ENCODE measurements at regions not wholly inside any gene's neighbourhood (a gene's known extent, or its start where the extent isn't known, plus 50 kb on each side); places are given as distances from the start of the nearest gene placed in this dataset.

GRCh38 chr12:66059666-66060065 lies 70.9 kb downstream of the LLPH start:
- Histone ChIP-seq H2AFZ (ENCODE audit: low read length) (no peak overlapping the region), H3K4me1 (ENCODE audit: insufficient read depth, low read length) (peaks cover 12% of the 10 kb centered on the region), H3K27ac (ENCODE audit: low read depth, low read length) (no peak overlapping the region), H3K4me3 (ENCODE audit: insufficient read depth, low read length) (no peak overlapping the region), H3K9me3 (ENCODE audit: low read depth, low read length) (no peaks in the 10 kb centered on the region), H3K36me3 (ENCODE audit: insufficient read depth, low read length) (no peaks in the 10 kb centered on the region), H3K4me2 (ENCODE audit: insufficient read depth, low read length) (no peak overlapping the region), H4K20me1 (ENCODE audit: insufficient read depth, low read length) (no peaks in the 10 kb centered on the region), H3K79me2 (ENCODE audit: insufficient read depth, low read length) (no peaks in the 10 kb centered on the region), H3K27me3 (ENCODE audit: insufficient read depth, low read length) (no peaks in the 10 kb centered on the region)
- no peak for DNase-seq (ENCODE audit: insufficient read length, low spot score, missing footprints)
- TF ChIP-seq, protein P1, sequence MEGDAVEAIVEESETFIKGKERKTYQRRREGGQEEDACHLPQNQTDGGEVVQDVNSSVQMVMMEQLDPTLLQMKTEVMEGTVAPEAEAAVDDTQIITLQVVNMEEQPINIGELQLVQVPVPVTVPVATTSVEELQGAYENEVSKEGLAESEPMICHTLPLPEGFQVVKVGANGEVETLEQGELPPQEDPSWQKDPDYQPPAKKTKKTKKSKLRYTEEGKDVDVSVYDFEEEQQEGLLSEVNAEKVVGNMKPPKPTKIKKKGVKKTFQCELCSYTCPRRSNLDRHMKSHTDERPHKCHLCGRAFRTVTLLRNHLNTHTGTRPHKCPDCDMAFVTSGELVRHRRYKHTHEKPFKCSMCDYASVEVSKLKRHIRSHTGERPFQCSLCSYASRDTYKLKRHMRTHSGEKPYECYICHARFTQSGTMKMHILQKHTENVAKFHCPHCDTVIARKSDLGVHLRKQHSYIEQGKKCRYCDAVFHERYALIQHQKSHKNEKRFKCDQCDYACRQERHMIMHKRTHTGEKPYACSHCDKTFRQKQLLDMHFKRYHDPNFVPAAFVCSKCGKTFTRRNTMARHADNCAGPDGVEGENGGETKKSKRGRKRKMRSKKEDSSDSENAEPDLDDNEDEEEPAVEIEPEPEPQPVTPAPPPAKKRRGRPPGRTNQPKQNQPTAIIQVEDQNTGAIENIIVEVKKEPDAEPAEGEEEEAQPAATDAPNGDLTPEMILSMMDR (IDR thresholded peaks at IDR 0.05; ENCODE audit: extremely low read depth, low read depth, low read length) = no peak

GRCh38 chr12:66058554-66058953 lies 72.0 kb downstream of the LLPH start:
- TF ChIP-seq, protein P1 (IDR thresholded peaks at IDR 0.05; ENCODE audit: extremely low read depth, low read depth, low read length) = no peak
- no peaks in the 10 kb centered on the region for H3K27me3 ChIP-seq (ENCODE audit: insufficient read depth, low read length)
- H3K79me2 ChIP-seq (ENCODE audit: insufficient read depth, low read length) = no peaks in the 10 kb centered on the region
- no peak overlapping the region for H2AFZ ChIP-seq (ENCODE audit: low read length)
- H3K9me3 ChIP-seq (ENCODE audit: low read depth, low read length) = no peaks in the 10 kb centered on the region
- no peak for DNase-seq (ENCODE audit: insufficient read length, low spot score, missing footprints)
- no peaks in the 10 kb centered on the region for H3K36me3 ChIP-seq (ENCODE audit: insufficient read depth, low read length)
- H3K4me1 ChIP-seq (ENCODE audit: insufficient read depth, low read length) = peaks cover 7% of the 10 kb centered on the region
- H3K4me2 ChIP-seq (ENCODE audit: insufficient read depth, low read length) = no peak overlapping the region
- H3K4me3 ChIP-seq (ENCODE audit: insufficient read depth, low read length) = no peak overlapping the region
- no peaks in the 10 kb centered on the region for H4K20me1 ChIP-seq (ENCODE audit: insufficient read depth, low read length)
- H3K27ac ChIP-seq (ENCODE audit: low read depth, low read length) = no peak overlapping the region

GRCh38 chr12:66055837-66056319 lies 74.7 kb downstream of the LLPH start:
- Histone ChIP-seq H3K79me2 (ENCODE audit: insufficient read depth, low read length) (no peaks in the 10 kb centered on the region), H4K20me1 (ENCODE audit: insufficient read depth, low read length) (no peaks in the 10 kb centered on the region), H3K4me3 (ENCODE audit: insufficient read depth, low read length) (no peak overlapping the region), H3K27me3 (ENCODE audit: insufficient read depth, low read length) (no peaks in the 10 kb centered on the region), H3K4me1 (ENCODE audit: insufficient read depth, low read length) (no peaks in the 10 kb centered on the region), H3K9me3 (ENCODE audit: low read depth, low read length) (no peaks in the 10 kb centered on the region), H3K36me3 (ENCODE audit: insufficient read depth, low read length) (no peaks in the 10 kb centered on the region), H3K27ac (ENCODE audit: low read depth, low read length) (no peak overlapping the region), H3K4me2 (ENCODE audit: insufficient read depth, low read length) (no peak overlapping the region), H2AFZ (ENCODE audit: low read length) (peak overlapping the region; percentile 0)
- TF ChIP-seq, protein P1 (IDR thresholded peaks at IDR 0.05; ENCODE audit: extremely low read depth, low read depth, low read length) = no peak
- DNase-seq (ENCODE audit: insufficient read length, low spot score, missing footprints) = no peak

DNA sequence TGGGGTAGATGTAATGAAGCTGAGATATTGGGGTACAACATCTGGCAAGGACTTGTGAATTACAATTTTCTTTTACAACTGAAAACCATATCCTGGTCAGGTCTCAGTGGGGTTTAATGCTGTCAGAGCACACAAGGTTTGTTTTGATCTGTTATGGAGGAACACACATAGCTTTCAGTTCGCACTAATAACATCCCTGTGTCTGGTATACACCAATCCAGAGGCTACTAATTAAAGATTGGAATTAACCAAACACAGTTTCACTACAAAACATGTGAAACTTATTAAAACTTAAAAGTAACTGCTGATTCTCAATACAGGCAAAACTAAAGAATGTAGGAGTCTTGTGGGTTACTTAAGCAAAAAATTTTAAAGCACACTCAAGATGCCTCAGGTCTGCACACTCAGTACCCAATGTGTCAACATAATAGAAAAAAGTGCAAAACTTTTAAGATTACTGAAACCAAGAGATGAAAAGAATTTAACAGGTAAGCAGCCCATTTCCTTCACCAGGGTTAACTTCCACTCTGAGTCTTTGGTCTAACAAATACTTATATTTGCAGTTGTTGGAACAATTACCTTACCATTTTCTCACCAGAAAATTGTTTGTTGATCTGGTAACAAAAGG lies 77.4 kb downstream of the LLPH start:
- H3K4me3 ChIP-seq (ENCODE audit: insufficient read depth, low read length) = no peak overlapping the region
- H3K27ac ChIP-seq (ENCODE audit: low read depth, low read length) = no peak overlapping the region
- no peaks in the 10 kb centered on the region for H4K20me1 ChIP-seq (ENCODE audit: insufficient read depth, low read length)
- H3K4me2 ChIP-seq (ENCODE audit: insufficient read depth, low read length) = no peak overlapping the region
- no peak for DNase-seq (ENCODE audit: insufficient read length, low spot score, missing footprints)
- H2AFZ ChIP-seq (ENCODE audit: low read length) = no peak overlapping the region
- peaks cover 5% of the 10 kb centered on the region for H3K4me1 ChIP-seq (ENCODE audit: insufficient read depth, low read length)
- no peaks in the 10 kb centered on the region for H3K9me3 ChIP-seq (ENCODE audit: low read depth, low read length)
- H3K36me3 ChIP-seq (ENCODE audit: insufficient read depth, low read length) = no peaks in the 10 kb centered on the region
- TF ChIP-seq, protein P1 (IDR thresholded peaks at IDR 0.05; ENCODE audit: extremely low read depth, low read depth, low read length) = no peak
- no peaks in the 10 kb centered on the region for H3K27me3 ChIP-seq (ENCODE audit: insufficient read depth, low read length)
- H3K79me2 ChIP-seq (ENCODE audit: insufficient read depth, low read length) = no peaks in the 10 kb centered on the region
